H1 (cell line): ENCODE measurements at regions not wholly inside any gene's neighbourhood (a gene's known extent, or its start where the extent isn't known, plus 50 kb on each side); places are given as distances from the start of the nearest gene placed in this dataset.
A peak's percentile ranks its signal among the peaks of the same experiment; 100 is the strongest.

Experiments used
- CTCF ChIA-PET: fragments of 300-600 bp; sonication (Branson Sonifier 250); formaldehyde crosslinking; loops from one replicate; lab custom pipeline; 2021; ENCODE audit not compliant: partially characterized antibody; lab: Charles Lee
- POLR2A ChIA-PET: fragments of 300-600 bp; sonication (Branson Sonifier 250); formaldehyde crosslinking; loops from one replicate; lab custom pipeline; 2021; ENCODE audit warnings: inconsistent platforms; ENCODE audit not compliant: partially characterized antibody; lab: Charles Lee
- DNase-seq, 2 experiments: peaks; one replicate each; pipeline versions ENCODE4 v3.0.0 to v3.0.0-alpha.2; 2010 to 2022; ENCODE audit warnings: low spot score in 2 of 2, low read depth in 1 of 2, mixed read lengths in 1 of 2
- FAIRE-seq: peaks from 2 replicates; lab custom pipeline; 2011; peaks lifted over from hg19 to GRCh38; lab: Jason Lieb, UNC
- H2AFZ ChIP-seq: 2 replicates; pipeline ENCODE4 v1.8.1; 2012; ENCODE audit warnings: low read length, inconsistent platforms
- H2AK5ac ChIP-seq: 2 replicates; pipeline ENCODE4 v1.6.1; 2013; ENCODE audit warnings: low read depth, low read length
- H2BK120ac ChIP-seq: replicated peaks from 2 replicates; pipeline ENCODE3; 2013; ENCODE audit warnings: low read depth, low read length, inconsistent platforms
- H2BK12ac ChIP-seq: 2 replicates; pipeline ENCODE4 v1.6.1; 2013; ENCODE audit warnings: low read depth, low read length
- H2BK15ac ChIP-seq: 2 replicates; pipeline ENCODE4 v1.6.1; 2013; ENCODE audit warnings: low read length
- H2BK20ac ChIP-seq: 2 replicates; pipeline ENCODE4 v1.6.1; 2013; ENCODE audit warnings: low read length
- H2BK5ac ChIP-seq: 2 replicates; pipeline ENCODE4 v1.6.1; 2013; ENCODE audit warnings: low read depth, low read length
- H3K14ac ChIP-seq: 2 replicates; pipeline ENCODE4 v1.6.1; 2013; ENCODE audit warnings: inconsistent platforms; ENCODE audit not compliant: insufficient read length
- H3K18ac ChIP-seq: 2 replicates; pipeline ENCODE4 v1.6.1; 2013; ENCODE audit warnings: low read length; ENCODE audit errors: extremely low read depth
- H3K23ac ChIP-seq: 2 replicates; pipeline ENCODE4 v1.6.1; 2013; ENCODE audit warnings: inconsistent platforms; ENCODE audit not compliant: insufficient read length
- H3K23me2 ChIP-seq: 2 replicates; pipeline ENCODE4 v1.6.1; 2013; ENCODE audit warnings: low read depth, low read length
- H3K27ac ChIP-seq: 2 replicates; pipeline ENCODE4 v1.6.1; 2011; ENCODE audit warnings: low read depth, low read length, inconsistent platforms
- H3K27me3 ChIP-seq, 4 experiments: replicated peaks in 1 of 4; 1 replicate in 1 of 4; 2 replicates in 3 of 4; pipeline versions ENCODE4 v1.6.1 to v1.8.1; 2011 to 2013; ENCODE audit warnings: low read length in 3 of 4, mild to moderate bottlenecking in 3 of 4, inconsistent platforms in 2 of 4, mixed read lengths in 2 of 4, moderate library complexity in 1 of 4; ENCODE audit not compliant: control insufficient read depth in 3 of 4, insufficient read depth in 3 of 4; ENCODE audit errors: extremely low read depth in 1 of 4
- H3K36me3 ChIP-seq, 4 experiments: 2 replicates each; pipeline versions ENCODE4 v1.6.1 to v1.8.1; 2011 to 2013; ENCODE audit warnings: mild to moderate bottlenecking in 4 of 4, low read length in 3 of 4, moderate library complexity in 2 of 4, control low read depth in 1 of 4, inconsistent platforms in 1 of 4; ENCODE audit not compliant: insufficient read depth in 4 of 4, control insufficient read depth in 2 of 4
- H3K4ac ChIP-seq: replicated peaks from 2 replicates; pipeline ENCODE3; 2013; ENCODE audit warnings: low read length, low read depth, mixed read lengths, inconsistent platforms; ENCODE audit not compliant: insufficient read length
- H3K4me1 ChIP-seq, 4 experiments: replicated peaks in 1 of 4; 1 replicate in 1 of 4; 2 replicates in 3 of 4; pipeline versions ENCODE4 v1.6.1 to v1.8.1; 2011 to 2013; ENCODE audit warnings: low read length in 3 of 4, inconsistent platforms in 2 of 4, mixed read lengths in 1 of 4; ENCODE audit not compliant: insufficient read depth in 4 of 4, control insufficient read depth in 3 of 4
- H3K4me2 ChIP-seq, 2 experiments: 2 replicates each; pipeline versions ENCODE4 v1.6.1 to v1.8.1; 2011 to 2013; ENCODE audit warnings: low read depth in 2 of 2, low read length in 2 of 2, control low read depth in 1 of 2, inconsistent platforms in 1 of 2, mild to moderate bottlenecking in 1 of 2; ENCODE audit not compliant: insufficient read depth in 1 of 2
- H3K4me3 ChIP-seq, 4 experiments: fragments of 200-600, 300-600 bp in 1 of 4; sonication (generic), shearing (Covaris generic), sonication (Bioruptor Twin) in 1 of 4; 2 replicates each; pipeline versions ENCODE4 v1.5.1 to v1.8.1; 2011 to 2016; ENCODE audit warnings: low read length in 4 of 4, low read depth in 3 of 4, control low read depth in 2 of 4, inconsistent platforms in 2 of 4, mild to moderate bottlenecking in 2 of 4, mixed read lengths in 1 of 4, moderate library complexity in 1 of 4; ENCODE audit not compliant: insufficient read depth in 2 of 4; ENCODE audit errors: extremely low read depth in 1 of 4
- H3K56ac ChIP-seq: replicated peaks from 2 replicates; pipeline ENCODE3; 2013; ENCODE audit warnings: low read depth, mild to moderate bottlenecking, mixed read lengths, low read length, inconsistent platforms; ENCODE audit not compliant: insufficient read length
- H3K79me1 ChIP-seq: 2 replicates; pipeline ENCODE4 v1.6.1; 2013; ENCODE audit warnings: low read depth, low read length, control low read depth
- H3K79me2 ChIP-seq, 2 experiments: 2 replicates each; pipeline versions ENCODE4 v1.6.1 to v1.8.1; 2012 to 2013; ENCODE audit warnings: low read length in 2 of 2, mild to moderate bottlenecking in 2 of 2, inconsistent platforms in 1 of 2; ENCODE audit not compliant: insufficient read depth in 2 of 2, control insufficient read depth in 1 of 2
- H3K9ac ChIP-seq, 4 experiments: replicated peaks in 1 of 4; 1 replicate in 1 of 4; 2 replicates in 3 of 4; pipeline versions ENCODE4 v1.6.1 to v1.8.1; 2011 to 2013; ENCODE audit warnings: low read depth in 3 of 4, low read length in 3 of 4, control low read depth in 2 of 4, mild to moderate bottlenecking in 2 of 4, moderate library complexity in 2 of 4, inconsistent platforms in 1 of 4; ENCODE audit errors: extremely low read depth in 1 of 4
- H3K9me3 ChIP-seq, 2 experiments: 2 replicates each; pipeline versions ENCODE4 v1.6.1 to v1.8.1; 2012 to 2013; ENCODE audit warnings: mild to moderate bottlenecking in 2 of 2, moderate library complexity in 2 of 2, control low read depth in 1 of 2, inconsistent platforms in 1 of 2, low read depth in 1 of 2, low read length in 1 of 2, mixed read lengths in 1 of 2; ENCODE audit not compliant: insufficient read depth in 2 of 2
- H4K20me1 ChIP-seq, 2 experiments: replicated peaks in 1 of 2; 2 replicates each; pipeline versions ENCODE3 to v1.8.1; 2011 to 2013; ENCODE audit warnings: inconsistent platforms in 2 of 2, low read length in 2 of 2, mild to moderate bottlenecking in 1 of 2; ENCODE audit not compliant: insufficient read depth in 2 of 2, control insufficient read depth in 1 of 2
- H4K5ac ChIP-seq: 2 replicates; pipeline ENCODE4 v1.6.1; 2013; ENCODE audit warnings: low read length, low read depth, mixed read lengths, inconsistent platforms; ENCODE audit not compliant: insufficient read length
- H4K8ac ChIP-seq: 2 replicates; pipeline ENCODE4 v1.8.0; 2013; ENCODE audit warnings: mild to moderate bottlenecking, moderate library complexity, low read length, inconsistent platforms; ENCODE audit not compliant: insufficient read depth; ENCODE audit errors: extremely low read depth
- H4K91ac ChIP-seq: replicated peaks from 2 replicates; pipeline ENCODE3; 2013; ENCODE audit warnings: low read length, mixed read lengths, inconsistent platforms; ENCODE audit not compliant: insufficient read length
- ASH2L ChIP-seq: fragments of 200-600, 300-600 bp; sonication (generic); IDR thresholded peaks from one replicate; pipeline ENCODE4 v1.7.1; 2017; ENCODE audit warnings: low read length
- FOSL1 ChIP-seq: IDR thresholded peaks from 2 replicates; pipeline ENCODE4 v1.6.1; 2011; ENCODE audit warnings: mild to moderate bottlenecking, low read depth, low read length, moderate library complexity; ENCODE audit not compliant: insufficient read depth
- JUN ChIP-seq: IDR thresholded peaks from 2 replicates; pipeline ENCODE4 v1.6.1; 2011; ENCODE audit warnings: low read depth, mild to moderate bottlenecking, improper control_type of control experiment, low read length
- NANOG ChIP-seq: IDR thresholded peaks from 2 replicates; pipeline ENCODE4 v1.6.1; 2011; ENCODE audit warnings: low read length, low read depth, mild to moderate bottlenecking, inconsistent platforms; ENCODE audit not compliant: insufficient read depth, poor library complexity, severe bottlenecking
- RFX5 ChIP-seq: IDR thresholded peaks from 2 replicates; pipeline ENCODE4 v1.6.1; 2011; ENCODE audit warnings: low read depth, low read length, improper control_type of control experiment, borderline replicate concordance
- SIX5 ChIP-seq: IDR thresholded peaks from 2 replicates; pipeline ENCODE4 v1.6.1; 2011; ENCODE audit warnings: mild to moderate bottlenecking, low read depth, low read length
- TAF1 ChIP-seq: IDR thresholded peaks from 2 replicates; pipeline ENCODE4 v1.6.1; 2011; ENCODE audit warnings: mild to moderate bottlenecking, low read depth, low read length
- TCF12 ChIP-seq: IDR thresholded peaks from 2 replicates; pipeline ENCODE4 v1.6.1; 2011; ENCODE audit warnings: low read depth, mild to moderate bottlenecking, low read length
- WGBS, 2 experiments: shearing (Covaris generic) in 1 of 2; methylation state at CpG; one replicate each; pipeline versions ENCODE4 v1.1.6 to v1.1.7; 2013 to 2015; ENCODE audit warnings: low lambda C conversion rate in 2 of 2, mixed read lengths in 2 of 2, inconsistent platforms in 1 of 2, low coverage in 1 of 2, missing lambda C conversion rate in 1 of 2; ENCODE audit not compliant: insufficient replicate concordance in 2 of 2, insufficient coverage in 1 of 2, insufficient read length in 1 of 2; ENCODE audit errors: extremely low coverage in 1 of 2, missing lambda C conversion rate in 1 of 2; 5-methylcytosine and 5-hydroxymethylcytosine counted together

- no peaks in the 10 kb centered on the region for H3K27me3 ChIP-seq
- no peak overlapping the region for H4K8ac ChIP-seq
- H4K91ac ChIP-seq, result no peak overlapping the region
- H3K36me3 ChIP-seq, result no peaks in the 10 kb centered on the region
- peak overlapping the region; percentile 37 for H2AFZ ChIP-seq
- H2BK120ac ChIP-seq, result no peak overlapping the region
- no peaks in the 10 kb centered on the region for H3K23me2 ChIP-seq
- no peak overlapping the region for H2AK5ac ChIP-seq
- no peak overlapping the region; the same call in 1 of the 2 replicates for H2BK20ac ChIP-seq
- no peak overlapping the region for H2BK15ac ChIP-seq
- H3K4me3 ChIP-seq, result peak overlapping the region in 1 of 4 experiments; percentile 21; a peak in 1 of 8 replicates
- TF ChIP-seq TAF1 (0 out of 2 replicates have a peak, but pooled peaks have one; percentile 30), JUN (no peak), TCF12 (no peak), SIX5 (no peak), RFX5 (no peak), ASH2L (peak; percentile 26), NANOG (peak; percentile 29), FOSL1 (no peak)
- no peaks in the 10 kb centered on the region for H3K79me1 ChIP-seq
- no peak overlapping the region for H3K18ac ChIP-seq
- 0 out of 2 replicates have a peak overlapping the region, but pooled peaks have one; percentile 22 for H2BK12ac ChIP-seq
- peaks cover 0 to 11% (median 6%) of the 10 kb centered on the region in 4 experiments; a peak in 5 of 7 replicates for H3K4me1 ChIP-seq
- H2BK5ac ChIP-seq, result peak overlapping the region; percentile 20; the same call in 1 of the 2 replicates
- H3K9ac ChIP-seq, result no peak overlapping the region
- CTCF ChIA-PET, result interaction anchor here (1.2 to 1.4 kb wide), 2 partner anchors 21 to 57 kb away, joined by 3 to 4 read pairs; no protein-coding TSS in a partner anchor
- H3K4me2 ChIP-seq, result peak overlapping the region; percentile 29 to 48; a peak in 3 of 4 replicates
- POLR2A ChIA-PET, result interaction anchor here (0.6 to 1.1 kb wide), 2 partner anchors 29 to 51 kb away, joined by 3 read pairs; no protein-coding TSS in a partner anchor
- H3K79me2 ChIP-seq, result no peaks in the 10 kb centered on the region
- no peak overlapping the region for H4K5ac ChIP-seq
- DNase-seq, result peak in 1 of 2 experiments; percentile 2
- 30% methylated on average over 5 of the region's 5 CpGs; no CpG with 5 or more reads in 1 of the 2 experiments for WGBS, 2 experiments
- peak; percentile 69 for FAIRE-seq
- 0 out of 2 replicates have a peak overlapping the region, but pooled peaks have one; percentile 6 for H3K27ac ChIP-seq
- no peak overlapping the region for H3K4ac ChIP-seq
- H3K9me3 ChIP-seq, result no peaks in the 10 kb centered on the region
- no peak overlapping the region for H3K23ac ChIP-seq
- H3K56ac ChIP-seq, result no peak overlapping the region
- no peaks in the 10 kb centered on the region for H4K20me1 ChIP-seq
- H3K14ac ChIP-seq, result no peak overlapping the region
Observed at GRCh38 chr1:115924770-115925169, 51.5 kb upstream of the SLC22A15 start.
